GM12878 (cell line): ENCODE measurements at regions not wholly inside any gene's neighbourhood (a gene's known extent, or its start where the extent isn't known, plus 50 kb on each side); places are given as distances from the start of the nearest gene placed in this dataset.

Experiments used
- CTCF ChIP-seq, 3 experiments: IDR thresholded peaks in 2 of 3; conservative IDR thresholded peaks in 1 of 3; 2 replicates each; pipeline ENCODE4 v1.5.1; 2011; ENCODE audit warnings: low read depth in 3 of 3, low read length in 3 of 3, mild to moderate bottlenecking in 3 of 3, control low read depth in 2 of 3, moderate library complexity in 2 of 3, inconsistent platforms in 1 of 3, mixed read lengths in 1 of 3; ENCODE audit not compliant: control insufficient read depth in 2 of 3, insufficient read depth in 1 of 3; ENCODE audit errors: extremely low read depth in 1 of 3
- POLR2A ChIP-seq: IDR thresholded peaks from 2 replicates; pipeline ENCODE4 v1.6.1; 2011; ENCODE audit warnings: low read depth, mild to moderate bottlenecking, low read length
- RCOR1 ChIP-seq: conservative IDR thresholded peaks from 2 replicates; pipeline ENCODE4 v1.6.1; 2012; ENCODE audit warnings: low read depth, low read length, improper control_type of control experiment
- SIN3A ChIP-seq: IDR thresholded peaks from 2 replicates; pipeline ENCODE4 v1.6.1; 2012; ENCODE audit warnings: low read depth, low read length, improper control_type of control experiment
- SUZ12 ChIP-seq: fragments of 200-600 bp; sonication (generic); IDR thresholded peaks from one replicate; pipeline ENCODE4 v1.6.1; 2018; ENCODE audit warnings: antibody characterized with exemption, mild to moderate bottlenecking; ENCODE audit not compliant: unreplicated experiment

GRCh38 chr6:145525038-145525437, 210.3 kb downstream of the EPM2A start:
- TF ChIP-seq POLR2A (no peak), SIN3A (no peak), CTCF (IDR thresholded peaks at IDR 0.05 in 2 of 3, conservative IDR thresholded peaks at IDR 0.05 in 1 of 3; ENCODE audit: control insufficient read depth in 2 of 3, extremely low read depth in 1 of 3, insufficient read depth in 1 of 3, low read depth in 3 of 3, low read length in 3 of 3) (no peak), SUZ12 (no peak), RCOR1 (no peak)
